DND-41 (cell line): ENCODE measurements at regions not wholly inside any gene's neighbourhood (a gene's known extent, or its start where the extent isn't known, plus 50 kb on each side); places are given as distances from the start of the nearest gene placed in this dataset.
A peak's percentile ranks its signal among the peaks of the same experiment; 100 is the strongest.

Experiments used
- ATAC-seq: fragments of 200-7000 bp; cut with Tn5 transposase; 3 replicates; pipeline ENCODE4 v1.9.1; 2021; ENCODE audit warnings: low read depth; ENCODE audit not compliant: insufficient read depth
- DNase-seq: peaks from one replicate; pipeline ENCODE4 v3.0.0-alpha.2; 2020
- H2AFZ ChIP-seq: 2 replicates; pipeline ENCODE4 v1.6.0; 2012; ENCODE audit warnings: low read depth, low read length
- H3K27ac ChIP-seq: 2 replicates; pipeline ENCODE4 v1.5.1; 2012; ENCODE audit warnings: low read length, inconsistent platforms
- H3K27me3 ChIP-seq: fragments of 200-600 bp; sonication (generic); 2 replicates; pipeline ENCODE4 v1.6.0; 2012; ENCODE audit warnings: low read length, mild to moderate bottlenecking, inconsistent platforms; ENCODE audit not compliant: insufficient read depth, poor library complexity
- H3K36me3 ChIP-seq: 2 replicates; pipeline ENCODE4 v1.5.1; 2012; ENCODE audit warnings: low read length, inconsistent platforms; ENCODE audit not compliant: insufficient read depth
- H3K4me1 ChIP-seq: 2 replicates; pipeline ENCODE4 v1.5.1; 2012; ENCODE audit warnings: mild to moderate bottlenecking, low read length; ENCODE audit not compliant: insufficient read depth
- H3K4me2 ChIP-seq: 2 replicates; pipeline ENCODE4 v1.6.0; 2012; ENCODE audit warnings: mild to moderate bottlenecking, moderate library complexity, low read length, inconsistent platforms; ENCODE audit not compliant: insufficient read depth
- H3K4me3 ChIP-seq, 2 experiments: fragments of 200-600 bp in 1 of 2; shearing (Covaris generic) in 1 of 2; 2 replicates each; pipeline ENCODE4 v1.5.1; 2012 to 2016; ENCODE audit warnings: inconsistent platforms in 2 of 2, low read length in 2 of 2, mild to moderate bottlenecking in 2 of 2, low read depth in 1 of 2, moderate library complexity in 1 of 2
- H3K79me2 ChIP-seq: 2 replicates; pipeline ENCODE4 v1.6.0; 2012; ENCODE audit warnings: low read length, inconsistent platforms; ENCODE audit not compliant: insufficient read depth
- H3K9ac ChIP-seq: 2 replicates; pipeline ENCODE4 v1.6.0; 2012; ENCODE audit warnings: low read depth, mild to moderate bottlenecking, inconsistent platforms, low read length, moderate library complexity
- H3K9me3 ChIP-seq: 2 replicates; pipeline ENCODE4 v1.5.1; 2012; ENCODE audit warnings: low read length, moderate library complexity, mild to moderate bottlenecking, inconsistent platforms; ENCODE audit not compliant: insufficient read depth, severe bottlenecking
- H4K20me1 ChIP-seq: 2 replicates; pipeline ENCODE4 v1.6.0; 2012; ENCODE audit warnings: low read length; ENCODE audit not compliant: insufficient read depth
- EZH2 ChIP-seq: IDR thresholded peaks from 3 replicates; pipeline ENCODE4 v1.6.1; 2012; ENCODE audit warnings: borderline replicate concordance, low read depth, mild to moderate bottlenecking, moderate library complexity, low read length, inconsistent platforms; ENCODE audit not compliant: severe bottlenecking
- TF ChIP-seq, protein P1 (sequence below): IDR thresholded peaks from 2 replicates; pipeline ENCODE4 v1.5.1; 2012; ENCODE audit warnings: borderline replicate concordance, low read length, moderate library complexity, mild to moderate bottlenecking; ENCODE audit not compliant: poor library complexity, severe bottlenecking; ENCODE audit errors: extremely low read depth

DNA sequence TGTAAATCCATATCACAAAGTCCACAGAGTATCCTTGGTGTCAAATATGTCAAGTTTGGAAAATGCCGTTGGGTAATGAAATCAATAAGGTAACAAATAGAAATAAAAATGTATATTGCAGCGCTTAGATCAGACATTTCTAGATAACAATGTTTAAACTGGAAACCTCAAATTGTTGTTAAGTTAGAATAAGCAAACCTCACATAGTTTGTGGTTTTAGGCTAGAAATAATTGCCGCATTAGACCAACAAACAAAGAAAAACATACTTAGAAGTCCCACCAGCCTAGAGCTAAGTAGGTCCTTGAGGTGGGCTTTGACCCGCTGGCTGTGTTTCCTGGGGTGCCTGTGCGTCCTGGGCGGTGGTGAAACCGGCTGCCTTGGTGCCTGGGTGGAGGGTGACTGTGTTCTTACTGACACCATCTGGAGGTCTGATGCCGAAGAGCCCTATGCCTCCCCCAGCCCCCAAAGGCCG lies 71.4 kb downstream of the DACT2 start:
- no peak overlapping the region for H3K4me3 ChIP-seq
- no peak overlapping the region for H3K27ac ChIP-seq
- H3K4me2 ChIP-seq, result no peak overlapping the region
- peak; percentile 63 for ATAC-seq
- peaks cover 13% of the 10 kb centered on the region for H3K27me3 ChIP-seq
- H2AFZ ChIP-seq, result no peak overlapping the region
- no peaks in the 10 kb centered on the region for H3K9me3 ChIP-seq
- no peaks in the 10 kb centered on the region for H3K36me3 ChIP-seq
- peaks cover 5% of the 10 kb centered on the region; the same call in 1 of the 2 replicates for H3K4me1 ChIP-seq
- peak; percentile 32 for DNase-seq
- no peaks in the 10 kb centered on the region for H4K20me1 ChIP-seq
- H3K9ac ChIP-seq, result no peak overlapping the region
- TF ChIP-seq, protein P1, sequence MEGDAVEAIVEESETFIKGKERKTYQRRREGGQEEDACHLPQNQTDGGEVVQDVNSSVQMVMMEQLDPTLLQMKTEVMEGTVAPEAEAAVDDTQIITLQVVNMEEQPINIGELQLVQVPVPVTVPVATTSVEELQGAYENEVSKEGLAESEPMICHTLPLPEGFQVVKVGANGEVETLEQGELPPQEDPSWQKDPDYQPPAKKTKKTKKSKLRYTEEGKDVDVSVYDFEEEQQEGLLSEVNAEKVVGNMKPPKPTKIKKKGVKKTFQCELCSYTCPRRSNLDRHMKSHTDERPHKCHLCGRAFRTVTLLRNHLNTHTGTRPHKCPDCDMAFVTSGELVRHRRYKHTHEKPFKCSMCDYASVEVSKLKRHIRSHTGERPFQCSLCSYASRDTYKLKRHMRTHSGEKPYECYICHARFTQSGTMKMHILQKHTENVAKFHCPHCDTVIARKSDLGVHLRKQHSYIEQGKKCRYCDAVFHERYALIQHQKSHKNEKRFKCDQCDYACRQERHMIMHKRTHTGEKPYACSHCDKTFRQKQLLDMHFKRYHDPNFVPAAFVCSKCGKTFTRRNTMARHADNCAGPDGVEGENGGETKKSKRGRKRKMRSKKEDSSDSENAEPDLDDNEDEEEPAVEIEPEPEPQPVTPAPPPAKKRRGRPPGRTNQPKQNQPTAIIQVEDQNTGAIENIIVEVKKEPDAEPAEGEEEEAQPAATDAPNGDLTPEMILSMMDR, result no peak
- TF ChIP-seq EZH2, result no peak
- H3K79me2 ChIP-seq, result no peaks in the 10 kb centered on the region

DNA sequence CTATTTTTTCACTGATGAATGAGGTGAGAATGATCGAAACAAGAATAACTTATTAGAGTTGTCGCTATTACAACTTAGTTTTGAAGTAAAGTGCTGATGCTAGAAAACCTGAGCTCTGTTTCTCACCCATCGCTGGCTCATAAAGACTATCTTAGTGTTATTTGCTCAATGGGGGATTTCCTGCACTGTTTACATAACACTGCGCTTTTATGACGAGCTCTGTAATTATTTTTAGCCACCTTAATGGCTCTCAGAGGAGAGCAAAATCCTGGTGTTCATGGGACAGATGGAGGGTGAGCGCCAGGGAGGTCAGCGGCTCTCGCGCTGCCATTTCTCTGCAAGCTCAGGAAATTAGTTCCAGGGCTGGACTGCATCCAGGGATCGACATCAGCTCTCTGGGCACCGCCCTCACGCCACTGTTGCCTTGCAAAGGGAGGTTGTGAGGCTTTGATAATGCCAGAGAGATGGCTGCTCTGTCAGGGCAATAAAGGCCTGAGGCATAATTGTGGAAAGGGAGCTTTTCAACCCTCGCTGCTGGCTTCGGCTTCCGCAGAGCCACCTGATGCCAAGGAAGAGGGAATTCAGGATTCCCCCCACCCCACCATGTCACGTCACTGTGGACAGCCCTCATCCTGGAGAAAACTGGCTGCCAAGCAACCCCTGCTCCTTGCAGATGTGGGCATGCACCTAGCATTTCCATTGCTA lies 72.0 kb downstream of the DACT2 start:
- Histone ChIP-seq H3K4me3 (no peak overlapping the region), H3K9me3 (no peaks in the 10 kb centered on the region), H3K36me3 (no peaks in the 10 kb centered on the region), H3K4me1 (peaks cover 5% of the 10 kb centered on the region; the same call in 1 of the 2 replicates), H3K4me2 (no peak overlapping the region), H3K9ac (no peak overlapping the region), H3K27ac (no peak overlapping the region), H3K79me2 (no peaks in the 10 kb centered on the region), H4K20me1 (no peaks in the 10 kb centered on the region), H2AFZ (no peak overlapping the region), H3K27me3 (peaks cover 13% of the 10 kb centered on the region)
- no peak for DNase-seq
- TF ChIP-seq, protein P1, result no peak
- TF ChIP-seq EZH2, result no peak
- ATAC-seq, result no peak

DNA sequence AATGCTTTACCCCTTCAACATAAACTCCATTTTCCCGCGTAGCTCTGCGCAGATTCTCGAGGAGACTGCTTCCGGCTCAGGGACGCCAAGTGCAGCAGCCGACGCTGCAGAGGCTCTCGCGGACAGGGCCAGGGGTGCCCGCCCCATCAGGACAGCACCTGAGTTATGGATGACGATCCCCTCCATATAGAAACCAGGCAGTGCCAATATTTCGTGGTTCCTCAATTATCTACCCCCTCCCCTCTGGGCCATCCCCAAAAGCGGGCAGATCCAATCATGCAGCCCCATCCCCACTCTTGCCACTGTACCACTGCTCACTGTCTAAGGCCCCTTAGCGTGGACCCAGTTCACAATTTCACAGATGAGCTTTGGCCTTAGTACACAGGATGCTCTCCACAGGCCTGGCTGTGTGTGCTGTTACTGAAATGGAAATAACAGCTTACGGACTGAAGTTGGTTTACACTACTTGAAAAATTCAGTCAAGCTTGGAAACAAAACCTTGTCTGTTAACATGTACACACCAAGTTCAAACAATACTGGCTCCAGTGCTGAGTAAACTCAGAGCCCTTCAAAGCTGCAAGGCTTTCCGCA lies 74.5 kb downstream of the DACT2 start:
- TF ChIP-seq, protein P1, result no peak
- no peak for TF ChIP-seq EZH2
- peaks cover 13% of the 10 kb centered on the region for H3K27me3 ChIP-seq
- H3K27ac ChIP-seq, result no peak overlapping the region
- no peaks in the 10 kb centered on the region for H4K20me1 ChIP-seq
- no peaks in the 10 kb centered on the region for H3K36me3 ChIP-seq
- H3K9ac ChIP-seq, result no peak overlapping the region
- no peak for DNase-seq
- no peak overlapping the region for H2AFZ ChIP-seq
- no peak overlapping the region for H3K4me2 ChIP-seq
- H3K4me3 ChIP-seq, result no peak overlapping the region
- peaks cover 5% of the 10 kb centered on the region; the same call in 1 of the 2 replicates for H3K4me1 ChIP-seq
- H3K9me3 ChIP-seq, result no peaks in the 10 kb centered on the region
- H3K79me2 ChIP-seq, result no peaks in the 10 kb centered on the region
- no peak for ATAC-seq
